Lung (tissue), 11 donors: ENCODE measurements at regions not wholly inside any gene's neighbourhood (a gene's known extent, or its start where the extent isn't known, plus 50 kb on each side); places are given as distances from the start of the nearest gene placed in this dataset.

Experiments used
- ATAC-seq: fragments of 200-7000 bp; cut with Tn5 transposase; one replicate; pipeline ENCODE4 v1.9.1; 2020; ENCODE audit warnings: moderate number of reproducible peaks; ENCODE audit not compliant: insufficient read depth, low FRiP score
- DNase-seq, 3 donors: peaks; one replicate each; pipeline ENCODE4 v3.0.0-alpha.2; 2013 to 2017
- H3K27ac ChIP-seq, 2 donors: one replicate each; pipeline ENCODE4 v1.5.1; 2013; ENCODE audit warnings: mild to moderate bottlenecking in 2 of 2, moderate library complexity in 2 of 2, control low read depth in 1 of 2, inconsistent platforms in 1 of 2, low read depth in 1 of 2, low read length in 1 of 2
- H3K27me3 ChIP-seq, 3 donors: one replicate each; pipeline ENCODE4 v1.5.1; 2013; ENCODE audit warnings: low read length in 2 of 3; ENCODE audit not compliant: control insufficient read depth in 3 of 3, insufficient read depth in 3 of 3
- H3K36me3 ChIP-seq, 4 donors: one replicate each; pipeline ENCODE4 v1.5.1; 2013; ENCODE audit warnings: low read length in 4 of 4, mild to moderate bottlenecking in 1 of 4, moderate library complexity in 1 of 4; ENCODE audit not compliant: control insufficient read depth in 4 of 4, insufficient read depth in 4 of 4
- H3K4me1 ChIP-seq, 5 donors: one replicate each; pipeline ENCODE4 v1.5.1; 2013; ENCODE audit warnings: low read length in 5 of 5, mild to moderate bottlenecking in 2 of 5, moderate library complexity in 1 of 5; ENCODE audit not compliant: control insufficient read depth in 5 of 5, insufficient read depth in 5 of 5
- H3K4me3 ChIP-seq: one replicate; pipeline ENCODE4 v1.5.1; 2013; ENCODE audit warnings: mild to moderate bottlenecking, control low read depth, moderate library complexity
- H3K9ac ChIP-seq, 2 donors: one replicate each; pipeline ENCODE4 v1.5.1; 2013; ENCODE audit warnings: low read length in 2 of 2, control low read depth in 1 of 2; ENCODE audit not compliant: insufficient read depth in 1 of 2
- H3K9me3 ChIP-seq, 4 donors: one replicate each; pipeline ENCODE4 v1.5.1; 2013; ENCODE audit warnings: low read length in 3 of 4, mild to moderate bottlenecking in 1 of 4, moderate library complexity in 1 of 4; ENCODE audit not compliant: control insufficient read depth in 4 of 4, insufficient read depth in 3 of 4
- CTCF ChIP-seq: IDR thresholded peaks from 2 replicates; pipeline ENCODE4 v1.5.1; 2012; ENCODE audit warnings: mild to moderate bottlenecking; ENCODE audit errors: control extremely low read depth, extremely low read depth
- WGBS, 2 donors: extraction: QIAGEN DNeasy Blood & Tissue Kit; methylation state at CpG; one replicate each; pipeline ENCODE4 v1.1.7; 2013; 5-methylcytosine and 5-hydroxymethylcytosine counted together
- donor health status: control.
- donor health status: control.
- donor health status: Bipolar disorder and iron deficiency.
- donor health status: healthy.
- donor health status: DM: yes; HTN: yes; CAD: no.

GRCh38 chr6:117034547-117034946 lies 157.5 kb downstream of the RFX6 start:
- TF ChIP-seq CTCF, result no peak
- Histone ChIP-seq H3K27ac (no peak overlapping the region), H3K9me3 (no peaks in the 10 kb centered on the region), H3K4me1 (no peaks in the 10 kb centered on the region), H3K4me3 (no peak overlapping the region), H3K9ac (no peak overlapping the region), H3K36me3 (no peaks in the 10 kb centered on the region), H3K27me3 (no peaks in the 10 kb centered on the region)
- DNase-seq (no peak), ATAC-seq (no peak)
- 72 to 81% methylated on average over 2 of the region's 2 CpGs for WGBS, 2 donors

- H3K9ac ChIP-seq, result no peak overlapping the region
- H3K4me1 ChIP-seq, result no peaks in the 10 kb centered on the region
- DNase-seq (peak; percentile 33 to 64 (median 45)), ATAC-seq (no peak)
- WGBS, 2 donors, result 83 to 91% methylated on average over 4 of the region's 4 CpGs
- H3K9me3 ChIP-seq, result no peaks in the 10 kb centered on the region
- TF ChIP-seq CTCF, result no peak
- H3K36me3 ChIP-seq, result no peaks in the 10 kb centered on the region
- no peak overlapping the region for H3K4me3 ChIP-seq
- H3K27ac ChIP-seq, result no peak overlapping the region
- H3K27me3 ChIP-seq, result no peaks in the 10 kb centered on the region
Measured at GRCh38 chr6:117034971-117035370, 157.9 kb downstream of the RFX6 start.

GRCh38 chr6:117050301-117050700 lies 173.3 kb downstream of the RFX6 start:
- H3K4me3 ChIP-seq, result no peak overlapping the region
- H3K9ac ChIP-seq, result no peak overlapping the region
- peaks cover 0 to 4% (median 2%) of the 10 kb centered on the region in 4 donors for H3K9me3 ChIP-seq
- H3K4me1 ChIP-seq, result no peaks in the 10 kb centered on the region
- DNase-seq (no peak), ATAC-seq (no peak)
- WGBS, 2 donors, result 88 to 93% methylated on average over 3 of the region's 3 CpGs
- no peak for TF ChIP-seq CTCF
- no peak overlapping the region for H3K27ac ChIP-seq
- no peaks in the 10 kb centered on the region for H3K27me3 ChIP-seq
- no peaks in the 10 kb centered on the region for H3K36me3 ChIP-seq

- DNase-seq, result peak in 2 of 3 donors; percentile 18 to 22
- no peaks in the 10 kb centered on the region for H3K4me1 ChIP-seq
- ATAC-seq, result no peak
- H3K9ac ChIP-seq, result no peak overlapping the region
- H3K27ac ChIP-seq, result no peak overlapping the region
- no peak overlapping the region for H3K4me3 ChIP-seq
- no peaks in the 10 kb centered on the region for H3K36me3 ChIP-seq
- H3K9me3 ChIP-seq, result no peaks in the 10 kb centered on the region
- TF ChIP-seq CTCF, result no peak
- no peaks in the 10 kb centered on the region for H3K27me3 ChIP-seq
- 52 to 85% methylated on average over 2 of the region's 2 CpGs for WGBS, 2 donors
Measured at GRCh38 chr6:117072134-117072533, 193.2 kb upstream of the VGLL2 start.
